ENCODE measurements at regions not wholly inside any gene's neighbourhood (a gene's known extent, or its start where the extent isn't known, plus 50 kb on each side); places are given as distances from the start of the nearest gene placed in this dataset.

DNA sequence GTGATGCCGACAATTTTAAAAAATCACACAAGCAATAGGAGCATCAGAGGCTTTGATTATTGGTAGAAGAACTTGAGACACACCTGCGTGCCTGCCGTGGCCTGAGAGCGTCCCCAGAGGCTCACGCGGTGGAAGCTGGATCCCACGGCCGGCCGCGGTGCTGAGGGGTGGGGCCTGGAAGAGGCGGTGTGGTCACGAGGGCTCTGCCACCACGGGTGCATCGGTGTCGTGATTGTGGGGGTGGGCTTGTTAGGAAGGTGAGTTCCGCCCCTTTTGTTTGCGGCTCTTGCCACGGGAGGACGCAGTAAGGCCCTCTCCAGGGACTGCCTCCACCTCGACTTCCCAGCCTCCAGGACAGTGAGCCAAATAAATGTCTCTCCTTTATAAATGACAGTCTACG lies 77.2 kb upstream of the ADRA2C start:
- no peaks in the 10 kb centered on the region for H3K27me3 ChIP-seq
- H3K9me3 ChIP-seq, result no peaks in the 10 kb centered on the region
- H3K4me3 ChIP-seq, result no peak overlapping the region
- ATAC-seq (no peak), DNase-seq (peak; percentile 31)
- TF ChIP-seq, protein P1, sequence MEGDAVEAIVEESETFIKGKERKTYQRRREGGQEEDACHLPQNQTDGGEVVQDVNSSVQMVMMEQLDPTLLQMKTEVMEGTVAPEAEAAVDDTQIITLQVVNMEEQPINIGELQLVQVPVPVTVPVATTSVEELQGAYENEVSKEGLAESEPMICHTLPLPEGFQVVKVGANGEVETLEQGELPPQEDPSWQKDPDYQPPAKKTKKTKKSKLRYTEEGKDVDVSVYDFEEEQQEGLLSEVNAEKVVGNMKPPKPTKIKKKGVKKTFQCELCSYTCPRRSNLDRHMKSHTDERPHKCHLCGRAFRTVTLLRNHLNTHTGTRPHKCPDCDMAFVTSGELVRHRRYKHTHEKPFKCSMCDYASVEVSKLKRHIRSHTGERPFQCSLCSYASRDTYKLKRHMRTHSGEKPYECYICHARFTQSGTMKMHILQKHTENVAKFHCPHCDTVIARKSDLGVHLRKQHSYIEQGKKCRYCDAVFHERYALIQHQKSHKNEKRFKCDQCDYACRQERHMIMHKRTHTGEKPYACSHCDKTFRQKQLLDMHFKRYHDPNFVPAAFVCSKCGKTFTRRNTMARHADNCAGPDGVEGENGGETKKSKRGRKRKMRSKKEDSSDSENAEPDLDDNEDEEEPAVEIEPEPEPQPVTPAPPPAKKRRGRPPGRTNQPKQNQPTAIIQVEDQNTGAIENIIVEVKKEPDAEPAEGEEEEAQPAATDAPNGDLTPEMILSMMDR (IDR thresholded peaks at IDR 0.05), result no peak
- H3K36me3 ChIP-seq, result no peaks in the 10 kb centered on the region
- intact Hi-C loops (cut with DNase I), result no loop called here
- no peak overlapping the region for H3K27ac ChIP-seq
- no peaks in the 10 kb centered on the region for H3K4me1 ChIP-seq

DNA sequence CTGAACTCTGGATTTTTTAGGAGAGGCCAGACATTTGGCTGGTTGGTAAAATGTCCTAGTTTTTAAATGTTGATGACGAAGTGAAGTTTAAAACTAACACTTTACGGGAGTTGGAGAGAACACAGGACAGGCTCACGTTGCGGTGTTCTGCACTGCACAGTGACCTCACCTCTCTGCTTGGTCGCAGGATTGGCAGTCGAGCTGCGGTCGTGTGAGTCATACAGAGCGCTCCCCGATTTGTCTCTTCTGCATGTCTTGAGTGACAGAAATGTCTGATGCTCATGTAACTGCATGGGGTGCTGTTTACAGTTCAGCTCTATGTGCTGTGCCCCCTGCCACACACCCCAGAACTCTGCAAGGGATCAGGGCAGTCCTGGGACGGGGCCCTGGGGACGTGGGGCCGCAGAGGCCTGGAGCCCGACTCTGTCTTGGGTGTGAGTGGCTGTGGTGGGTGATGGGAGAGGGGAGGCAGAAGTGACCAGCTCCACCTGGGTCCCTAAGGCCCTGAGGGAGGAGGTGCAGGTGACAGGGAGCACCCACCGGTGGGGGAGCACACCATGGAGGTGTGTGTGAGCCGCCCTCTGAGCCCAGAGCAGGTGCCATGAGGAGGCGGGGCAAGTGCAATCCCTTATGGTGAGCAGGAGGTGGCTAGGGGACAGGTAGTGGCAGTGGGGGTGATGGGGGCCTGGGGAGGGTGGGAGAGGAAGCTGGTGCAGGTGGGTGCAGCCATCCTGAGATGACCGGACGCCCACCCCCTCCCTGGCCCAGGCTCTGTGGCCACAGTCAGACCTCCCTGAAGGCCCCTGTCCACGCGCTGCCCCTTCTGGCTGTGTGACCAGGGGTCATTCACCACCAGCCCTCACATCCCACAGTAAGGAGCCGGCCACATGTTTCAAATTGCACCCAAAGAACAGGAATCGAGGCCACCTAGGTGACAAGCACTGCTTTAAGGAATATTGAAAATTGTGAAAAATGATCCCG lies 77.9 kb upstream of the ADRA2C start:
- intact Hi-C loops (cut with DNase I), result no loop called here
- no peaks in the 10 kb centered on the region for H3K27me3 ChIP-seq
- no peak overlapping the region for H3K4me3 ChIP-seq
- DNase-seq (peak; percentile 57), ATAC-seq (no peak)
- H3K36me3 ChIP-seq, result no peaks in the 10 kb centered on the region
- H3K27ac ChIP-seq, result no peak overlapping the region
- TF ChIP-seq, protein P1 (IDR thresholded peaks at IDR 0.05), result no peak
- no peaks in the 10 kb centered on the region for H3K9me3 ChIP-seq
- no peaks in the 10 kb centered on the region for H3K4me1 ChIP-seq

DNA sequence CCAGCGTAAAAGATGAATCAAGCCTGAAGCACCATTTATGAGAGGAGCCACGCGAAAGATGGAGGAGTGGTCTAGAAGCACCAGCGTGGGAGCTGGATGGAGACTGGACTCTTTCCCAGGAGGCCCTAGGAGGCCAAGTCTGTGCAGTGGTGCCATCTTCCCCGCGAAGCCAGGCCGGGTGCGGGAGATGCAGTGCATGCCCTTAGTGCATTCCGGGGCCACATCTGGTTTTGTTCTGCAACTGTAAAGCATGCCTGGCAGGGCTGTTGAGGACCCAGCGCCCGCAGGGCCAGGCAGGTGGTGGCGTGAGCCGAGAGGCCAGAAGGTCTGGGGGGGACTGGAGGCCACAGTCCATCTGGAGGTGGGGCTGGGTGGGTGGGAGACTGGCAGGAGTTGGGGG lies 78.6 kb upstream of the ADRA2C start:
- intact Hi-C loops (cut with DNase I), result no loop called here
- no peaks in the 10 kb centered on the region for H3K27me3 ChIP-seq
- ATAC-seq (no peak), DNase-seq (peak; percentile 38)
- H3K4me1 ChIP-seq, result no peaks in the 10 kb centered on the region
- H3K4me3 ChIP-seq, result no peak overlapping the region
- no peaks in the 10 kb centered on the region for H3K9me3 ChIP-seq
- H3K36me3 ChIP-seq, result no peaks in the 10 kb centered on the region
- TF ChIP-seq, protein P1 (IDR thresholded peaks at IDR 0.05), result no peak
- no peak overlapping the region for H3K27ac ChIP-seq

DNA sequence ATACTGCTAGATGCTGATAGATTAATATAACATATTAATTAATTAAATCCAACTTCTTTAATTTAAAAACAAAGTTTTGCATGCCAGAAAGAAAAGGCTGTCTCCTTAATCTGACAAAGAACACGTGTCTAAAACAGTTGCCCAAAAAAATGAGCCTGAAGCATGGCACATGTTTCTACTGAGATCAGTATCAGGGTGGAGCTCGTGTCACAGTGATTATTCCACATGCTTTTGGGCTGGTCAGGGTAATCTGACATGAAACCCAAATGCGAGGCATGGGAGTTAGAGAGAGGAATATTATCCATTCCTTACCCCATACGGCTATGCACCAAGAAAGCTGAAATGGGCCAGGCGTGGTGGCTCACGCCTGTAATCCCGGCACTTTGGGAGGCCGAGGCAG lies 79.4 kb upstream of the ADRA2C start:
- H3K36me3 ChIP-seq, result no peaks in the 10 kb centered on the region
- H3K27me3 ChIP-seq, result no peaks in the 10 kb centered on the region
- no peak overlapping the region for H3K27ac ChIP-seq
- intact Hi-C loops (cut with DNase I), result no loop called here
- TF ChIP-seq, protein P1 (IDR thresholded peaks at IDR 0.05), result no peak
- DNase-seq (no peak), ATAC-seq (no peak)
- no peak overlapping the region for H3K4me3 ChIP-seq
- H3K4me1 ChIP-seq, result no peaks in the 10 kb centered on the region
- no peaks in the 10 kb centered on the region for H3K9me3 ChIP-seq

DNA sequence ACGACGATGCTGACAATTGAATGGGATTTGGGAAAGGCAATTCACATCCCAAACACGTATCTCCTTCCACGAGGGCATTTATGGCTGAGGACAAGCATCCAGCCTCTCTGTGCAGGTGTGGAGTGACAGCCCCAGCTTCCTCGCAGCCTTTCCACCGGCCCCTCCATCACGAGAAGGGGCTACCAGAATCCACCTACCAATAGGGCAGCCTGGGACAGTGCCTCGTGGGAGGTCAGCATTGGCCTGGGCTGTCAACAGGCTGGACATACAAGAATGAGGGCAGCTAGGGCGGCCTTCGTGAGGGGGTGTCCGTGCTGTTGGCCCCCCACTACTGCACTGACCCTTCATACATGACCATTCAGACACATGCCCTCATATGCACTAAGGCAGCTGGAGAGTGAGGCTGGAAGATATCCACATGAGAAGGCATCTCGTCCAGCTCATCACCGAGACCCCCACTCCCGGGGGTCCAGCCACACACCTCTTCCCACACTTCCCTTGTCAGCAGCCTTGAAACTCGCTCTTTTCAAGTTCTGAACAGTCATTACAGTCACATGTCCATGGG lies 81.0 kb upstream of the ADRA2C start:
- Histone ChIP-seq H3K9me3 (no peaks in the 10 kb centered on the region), H3K4me1 (no peaks in the 10 kb centered on the region), H3K36me3 (no peaks in the 10 kb centered on the region), H3K4me3 (no peak overlapping the region), H3K27ac (no peak overlapping the region), H3K27me3 (no peaks in the 10 kb centered on the region)
- ATAC-seq (no peak), DNase-seq (peak; percentile 53)
- intact Hi-C loops (cut with DNase I), result no loop called here
- TF ChIP-seq, protein P1 (IDR thresholded peaks at IDR 0.05), result no peak
